Tibial nerve (tissue), 4 donors: ENCODE measurements at regions not wholly inside any gene's neighbourhood (a gene's known extent, or its start where the extent isn't known, plus 50 kb on each side); places are given as distances from the start of the nearest gene placed in this dataset.

Experiments used
- DNase-seq, 2 donors: peaks; one replicate each; pipeline ENCODE4 v3.0.0-alpha.2; 2019; ENCODE audit warnings: low spot score in 2 of 2
- H3K27ac ChIP-seq, 4 donors: fragments of 200-600 bp; sonication (generic) in 3 of 4; one replicate each; pipeline ENCODE4 v1.5.1; 2017 to 2019; ENCODE audit warnings: mild to moderate bottlenecking in 1 of 4
- H3K27me3 ChIP-seq, 2 donors: fragments of 200-600 bp; sonication (generic) in 1 of 2; one replicate each; pipeline versions ENCODE4 v1.5.1 to v1.6.0; 2017 to 2019
- H3K36me3 ChIP-seq, 3 donors: fragments of 200-600 bp; sonication (generic); one replicate each; pipeline ENCODE4 v1.5.1; 2018 to 2019
- H3K4me1 ChIP-seq, 4 donors: fragments of 200-600 bp; sonication (generic) in 3 of 4; one replicate each; pipeline ENCODE4 v1.5.1; 2017 to 2019
- H3K4me3 ChIP-seq, 4 donors: fragments of 200-600 bp; sonication (generic) in 3 of 4; one replicate each; pipeline ENCODE4 v1.5.1; 2017 to 2019; ENCODE audit warnings: mild to moderate bottlenecking in 1 of 4, moderate library complexity in 1 of 4
- H3K9me3 ChIP-seq, 4 donors: fragments of 200-600 bp; sonication (generic) in 3 of 4; one replicate each; pipeline ENCODE4 v1.5.1; 2017 to 2019
- CTCF ChIP-seq, 5 experiments: fragments of 200-600 bp in 3 of 5; fragments of 450-650 bp in 2 of 5; sonication (generic) in 3 of 5; IDR thresholded peaks; one replicate each; pipeline ENCODE4 v1.5.1; 2016 to 2019; ENCODE audit warnings: antibody characterized with exemption in 5 of 5, mild to moderate bottlenecking in 3 of 5, moderate library complexity in 2 of 5
- EP300 ChIP-seq, 2 donors: sonication (generic); formaldehyde crosslinking; IDR thresholded peaks; one replicate each; pipeline ENCODE4 v1.6.1; 2017; ENCODE audit warnings: antibody characterized with exemption in 2 of 2, mild to moderate bottlenecking in 1 of 2
- POLR2A ChIP-seq, 2 donors: fragments of 450-650 bp; IDR thresholded peaks; one replicate each; pipeline ENCODE4 v1.6.1; 2017; ENCODE audit warnings: antibody characterized with exemption in 2 of 2, mild to moderate bottlenecking in 2 of 2, moderate library complexity in 2 of 2
- WGBS, 2 donors: methylation state at CpG; one replicate each; pipeline ENCODE4 v1.1.5; 2018; 5-methylcytosine and 5-hydroxymethylcytosine counted together

GRCh38 chr9:84512493-84512892, 157.0 kb upstream of the NTRK2 start:
- Histone ChIP-seq H3K4me1 (no peaks in the 10 kb centered on the region), H3K36me3 (no peaks in the 10 kb centered on the region), H3K4me3 (no peak overlapping the region), H3K27ac (no peak overlapping the region), H3K27me3 (no peaks in the 10 kb centered on the region), H3K9me3 (peaks cover 0 to 9% (median 1%) of the 10 kb centered on the region in 4 donors)
- TF ChIP-seq CTCF (IDR thresholded peaks at IDR 0.05) (no peak), POLR2A (IDR thresholded peaks at IDR 0.05) (no peak), EP300 (IDR thresholded peaks at IDR 0.05) (no peak)
- DNase-seq, result no peak
- WGBS, 2 donors, result 83 to 89% methylated on average over 2 of the region's 2 CpGs

- Histone ChIP-seq H3K27ac (no peak overlapping the region), H3K27me3 (no peaks in the 10 kb centered on the region), H3K36me3 (no peaks in the 10 kb centered on the region), H3K4me3 (no peak overlapping the region), H3K4me1 (no peaks in the 10 kb centered on the region), H3K9me3 (peaks cover 0 to 9% (median 0%) of the 10 kb centered on the region in 4 donors)
- TF ChIP-seq EP300 (IDR thresholded peaks at IDR 0.05) (no peak), CTCF (IDR thresholded peaks at IDR 0.05) (no peak), POLR2A (IDR thresholded peaks at IDR 0.05) (no peak)
- WGBS, 2 donors, result 85 to 92% methylated on average over 1 of the region's 1 CpG
- DNase-seq, result no peak
These were observed 156.1 kb upstream of the NTRK2 start for GRCh38 chr9:84513473-84513872.

- Histone ChIP-seq H3K9me3 (peaks cover 0 to 14% (median 0%) of the 10 kb centered on the region in 4 donors), H3K36me3 (no peaks in the 10 kb centered on the region), H3K27me3 (no peaks in the 10 kb centered on the region), H3K27ac (no peak overlapping the region), H3K4me3 (no peak overlapping the region), H3K4me1 (no peaks in the 10 kb centered on the region)
- DNase-seq, result no peak
- WGBS, 2 donors, result 82 to 90% methylated on average over 2 of the region's 2 CpGs
- TF ChIP-seq EP300 (IDR thresholded peaks at IDR 0.05) (no peak), POLR2A (IDR thresholded peaks at IDR 0.05) (no peak), CTCF (IDR thresholded peaks at IDR 0.05) (no peak)
These were observed 155.6 kb upstream of the NTRK2 start for GRCh38 chr9:84513979-84514378.

GRCh38 chr9:84514421-84514820, 155.1 kb upstream of the NTRK2 start:
- 54 to 65% methylated on average over 5 of the region's 5 CpGs for WGBS, 2 donors
- Histone ChIP-seq H3K9me3 (peaks cover 0 to 14% (median 0%) of the 10 kb centered on the region in 4 donors), H3K36me3 (no peaks in the 10 kb centered on the region), H3K27me3 (no peaks in the 10 kb centered on the region), H3K4me1 (no peaks in the 10 kb centered on the region), H3K27ac (no peak overlapping the region), H3K4me3 (no peak overlapping the region)
- no peak for DNase-seq
- no peak for TF ChIP-seq POLR2A (IDR thresholded peaks at IDR 0.05)

GRCh38 chr9:84517026-84517425, 152.5 kb upstream of the NTRK2 start:
- Histone ChIP-seq H3K36me3 (no peaks in the 10 kb centered on the region), H3K27ac (no peak overlapping the region), H3K4me3 (no peak overlapping the region), H3K9me3 (peaks cover 0 to 14% (median 0%) of the 10 kb centered on the region in 4 donors), H3K4me1 (no peaks in the 10 kb centered on the region), H3K27me3 (no peaks in the 10 kb centered on the region)
- DNase-seq, result no peak
- no peak for TF ChIP-seq EP300 (IDR thresholded peaks at IDR 0.05)
- TF ChIP-seq POLR2A (IDR thresholded peaks at IDR 0.05), result no peak
- TF ChIP-seq CTCF (IDR thresholded peaks at IDR 0.05), result no peak
- 51 to 72% methylated on average over 5 of the region's 5 CpGs for WGBS, 2 donors

GRCh38 chr9:84519413-84519812, 150.1 kb upstream of the NTRK2 start:
- Histone ChIP-seq H3K36me3 (no peaks in the 10 kb centered on the region), H3K27me3 (no peaks in the 10 kb centered on the region), H3K4me1 (no peaks in the 10 kb centered on the region), H3K27ac (no peak overlapping the region), H3K9me3 (peaks cover 0 to 14% (median 0%) of the 10 kb centered on the region in 4 donors), H3K4me3 (no peak overlapping the region)
- TF ChIP-seq EP300 (IDR thresholded peaks at IDR 0.05), result no peak
- TF ChIP-seq POLR2A (IDR thresholded peaks at IDR 0.05), result no peak
- TF ChIP-seq CTCF (IDR thresholded peaks at IDR 0.05), result no peak
- DNase-seq, result no peak
- WGBS, 2 donors, result 78 to 85% methylated on average over 5 of the region's 5 CpGs
